ENCODE measurements at regions not wholly inside any gene's neighbourhood (a gene's known extent, or its start where the extent isn't known, plus 50 kb on each side); places are given as distances from the start of the nearest gene placed in this dataset.

- CTCF ChIA-PET = no interaction called here
- H3K9me3 ChIP-seq (ENCODE audit: control insufficient read depth in 1 of 2, insufficient read depth in 1 of 2, low read depth in 1 of 2, low read length in 2 of 2) = no peaks in the 10 kb centered on the region; a peak in 1 of 4 replicates
- H4K20me1 ChIP-seq (ENCODE audit: insufficient read depth) = no peaks in the 10 kb centered on the region
- no peak overlapping the region for H3K27ac ChIP-seq (ENCODE audit: low read depth, low read length)
- TF ChIP-seq ZFX (IDR thresholded peaks at IDR 0.05) (no peak), ZBTB33 (IDR thresholded peaks at IDR 0.05; ENCODE audit: extremely low read depth, insufficient replicate concordance, low read length) (no peak), EZH2 (IDR thresholded peaks at IDR 0.05) (no peak), CTCF (IDR thresholded peaks at IDR 0.05 in 2 of 3, conservative IDR thresholded peaks at IDR 0.05 in 1 of 3; ENCODE audit: borderline replicate concordance in 1 of 3, insufficient read depth in 1 of 3, low read depth in 2 of 3, low read length in 2 of 3) (no peak), FOSL1 (IDR thresholded peaks at IDR 0.05; ENCODE audit: low read depth) (no peak), SP1 (IDR thresholded peaks at IDR 0.05; ENCODE audit: low read depth) (no peak), ELF1 (IDR thresholded peaks at IDR 0.05; ENCODE audit: borderline replicate concordance, low read depth) (no peak), POLR2AphosphoS5 (IDR thresholded peaks at IDR 0.05; ENCODE audit: low read depth, low read length) (no peak), ATF3 (IDR thresholded peaks at IDR 0.05) (no peak), ZNF274 (IDR thresholded peaks at IDR 0.05; ENCODE audit: low read depth, low read length) (no peak), TCF7L2 (IDR thresholded peaks at IDR 0.05; ENCODE audit: borderline replicate concordance, extremely low read depth, insufficient read depth, insufficient read length) (no peak)
- no peaks in the 10 kb centered on the region for H3K4me1 ChIP-seq (ENCODE audit: control insufficient read depth in 1 of 2, insufficient read depth in 2 of 2, low read length in 2 of 2)
- no peaks in the 10 kb centered on the region for H3K36me3 ChIP-seq (ENCODE audit: control insufficient read depth in 1 of 2, insufficient read depth in 2 of 2, low read length in 2 of 2)
- no TSS peak for BruUV-seq (replicated peaks)
- no peaks in the 10 kb centered on the region for H3K79me2 ChIP-seq (ENCODE audit: insufficient read depth, low read length)
- intact Hi-C loops (cut with micrococcal nuclease) = no loop called here
- no peak for ATAC-seq
- H3K4me2 ChIP-seq (ENCODE audit: low read length) = no peak overlapping the region
- DNase-seq (ENCODE audit: low read depth, low spot score) = no peak
- H3K9me2 ChIP-seq (ENCODE audit: insufficient read depth) = no peaks in the 10 kb centered on the region
- H3K9ac ChIP-seq (ENCODE audit: low read length) = no peak overlapping the region
- no peak overlapping the region for H2AFZ ChIP-seq (ENCODE audit: low read depth, low read length, poor library complexity, severe bottlenecking)
- POLR2A ChIA-PET = no interaction called here
- RAD21 ChIA-PET (ENCODE audit: low non-redundant PET in 1 of 2, low total read pairs in 2 of 2, uncharacterized antibody in 2 of 2, unreplicated experiment in 2 of 2) = no interaction called here
- H3K4me3 ChIP-seq (replicated peaks in 1 of 2; ENCODE audit: low read depth in 1 of 2, low read length in 2 of 2) = no peak overlapping the region
- no peaks in the 10 kb centered on the region for H3K27me3 ChIP-seq (ENCODE audit: insufficient read depth, low read length)
These were observed 278.2 kb upstream of the GATB start for GRCh38 chr4:152039023-152039481.
